BLaER1 (cell line): ENCODE measurements at regions not wholly inside any gene's neighbourhood (a gene's known extent, or its start where the extent isn't known, plus 50 kb on each side); places are given as distances from the start of the nearest gene placed in this dataset.

ENCODE experiments used
- H3K27ac ChIP-seq: shearing (Covaris generic); formaldehyde crosslinking; 2 replicates; pipeline ENCODE4 v1.8.1; 2022
- H3K27me3 ChIP-seq: shearing (Covaris generic); formaldehyde crosslinking; 2 replicates; pipeline ENCODE4 v1.8.1; 2022
- H3K36me3 ChIP-seq: shearing (Covaris generic); formaldehyde crosslinking; 2 replicates; pipeline ENCODE4 v1.8.1; 2022
- H3K4me1 ChIP-seq: shearing (Covaris generic); formaldehyde crosslinking; 2 replicates; pipeline ENCODE4 v1.8.1; 2022
- H3K4me2 ChIP-seq: shearing (Covaris generic); formaldehyde crosslinking; 2 replicates; pipeline ENCODE4 v1.8.1; 2022
- H3K4me3 ChIP-seq: shearing (Covaris generic); formaldehyde crosslinking; 2 replicates; pipeline ENCODE4 v1.8.1; 2022
- H3K9ac ChIP-seq: shearing (Covaris generic); formaldehyde crosslinking; 2 replicates; pipeline ENCODE4 v1.8.1; 2022
- H3K9me3 ChIP-seq: shearing (Covaris generic); formaldehyde crosslinking; 2 replicates; pipeline ENCODE4 v1.8.1; 2022
- H4K20me1 ChIP-seq: shearing (Covaris generic); formaldehyde crosslinking; 2 replicates; pipeline ENCODE4 v1.8.1; 2022
- Cebpa-rat ChIP-seq: shearing (Covaris generic); IDR thresholded peaks from 2 replicates; pipeline ENCODE4 v1.8.1; 2022

GRCh38 chr2:8006181-8006580, 675.7 kb upstream of the ID2 start:
- TF ChIP-seq Cebpa-rat, result no peak
- Histone ChIP-seq H4K20me1 (no peaks in the 10 kb centered on the region), H3K4me1 (peaks cover 57% of the 10 kb centered on the region)

GRCh38 chr2:8006626-8007025, 675.2 kb upstream of the ID2 start:
- H3K4me2 ChIP-seq, result peak overlapping the region; percentile 10; the same call in 1 of the 2 replicates

More at GRCh38 chr2:8006181-8006580, 675.7 kb upstream of the ID2 start:
- no peak overlapping the region for H3K4me3 ChIP-seq
- no peaks in the 10 kb centered on the region for H3K27me3 ChIP-seq
- H3K36me3 ChIP-seq, result no peaks in the 10 kb centered on the region
- peak overlapping the region; percentile 10; the same call in 1 of the 2 replicates for H3K4me2 ChIP-seq
- H3K9me3 ChIP-seq, result no peaks in the 10 kb centered on the region
- H3K9ac ChIP-seq, result no peak overlapping the region
- H3K27ac ChIP-seq, result no peak overlapping the region

GRCh38 chr2:8009010-8009597, 672.8 kb upstream of the ID2 start:
- H3K4me2 ChIP-seq, result no peak overlapping the region

More at GRCh38 chr2:8006626-8007025, 675.2 kb upstream of the ID2 start:
- H3K27me3 ChIP-seq, result no peaks in the 10 kb centered on the region
- no peaks in the 10 kb centered on the region for H4K20me1 ChIP-seq
- TF ChIP-seq Cebpa-rat, result no peak
- H3K27ac ChIP-seq, result no peak overlapping the region
- no peak overlapping the region for H3K9ac ChIP-seq
- H3K4me1 ChIP-seq, result peaks cover 52% of the 10 kb centered on the region
- no peaks in the 10 kb centered on the region for H3K36me3 ChIP-seq
- no peaks in the 10 kb centered on the region for H3K9me3 ChIP-seq
- no peak overlapping the region for H3K4me3 ChIP-seq

GRCh38 chr2:8015848-8016600, 665.8 kb upstream of the ID2 start:
- Histone ChIP-seq H3K4me1 (no peaks in the 10 kb centered on the region), H3K9me3 (no peaks in the 10 kb centered on the region), H3K4me3 (no peak overlapping the region), H3K36me3 (no peaks in the 10 kb centered on the region), H3K4me2 (no peak overlapping the region), H3K27me3 (no peaks in the 10 kb centered on the region), H3K27ac (no peak overlapping the region), H4K20me1 (no peaks in the 10 kb centered on the region), H3K9ac (no peak overlapping the region)
- TF ChIP-seq Cebpa-rat, result no peak

More at GRCh38 chr2:8009010-8009597, 672.8 kb upstream of the ID2 start:
- no peaks in the 10 kb centered on the region for H3K9me3 ChIP-seq
- TF ChIP-seq Cebpa-rat, result no peak
- no peak overlapping the region for H3K27ac ChIP-seq
- H3K4me1 ChIP-seq, result peaks cover 28% of the 10 kb centered on the region
- no peaks in the 10 kb centered on the region for H3K27me3 ChIP-seq
- H3K4me3 ChIP-seq, result no peak overlapping the region
- H3K9ac ChIP-seq, result no peak overlapping the region
- H4K20me1 ChIP-seq, result no peaks in the 10 kb centered on the region
- H3K36me3 ChIP-seq, result no peaks in the 10 kb centered on the region

GRCh38 chr2:8016688-8017087, 665.2 kb upstream of the ID2 start:
- H3K4me3 ChIP-seq, result no peak overlapping the region
- H3K36me3 ChIP-seq, result no peaks in the 10 kb centered on the region
- no peaks in the 10 kb centered on the region for H3K9me3 ChIP-seq
- TF ChIP-seq Cebpa-rat, result no peak
- no peaks in the 10 kb centered on the region for H3K4me1 ChIP-seq
- H3K27me3 ChIP-seq, result no peaks in the 10 kb centered on the region
- no peak overlapping the region for H3K27ac ChIP-seq
- no peak overlapping the region for H3K9ac ChIP-seq
- no peaks in the 10 kb centered on the region for H4K20me1 ChIP-seq
- no peak overlapping the region for H3K4me2 ChIP-seq

GRCh38 chr2:8018956-8019355, 662.9 kb upstream of the ID2 start:
- peaks cover 15% of the 10 kb centered on the region for H3K4me1 ChIP-seq
- H3K9me3 ChIP-seq, result no peaks in the 10 kb centered on the region; the same call in 1 of the 2 replicates
- H3K27me3 ChIP-seq, result no peaks in the 10 kb centered on the region
- H4K20me1 ChIP-seq, result no peaks in the 10 kb centered on the region
- no peak overlapping the region for H3K4me3 ChIP-seq
- H3K9ac ChIP-seq, result no peak overlapping the region
- H3K27ac ChIP-seq, result no peak overlapping the region
- no peak overlapping the region for H3K4me2 ChIP-seq
- no peaks in the 10 kb centered on the region for H3K36me3 ChIP-seq
- TF ChIP-seq Cebpa-rat, result no peak

- Histone ChIP-seq H3K9ac (no peak overlapping the region), H3K4me1 (peaks cover 17% of the 10 kb centered on the region), H4K20me1 (no peaks in the 10 kb centered on the region), H3K27me3 (no peaks in the 10 kb centered on the region), H3K4me2 (no peak overlapping the region), H3K27ac (no peak overlapping the region), H3K36me3 (no peaks in the 10 kb centered on the region), H3K4me3 (no peak overlapping the region), H3K9me3 (no peaks in the 10 kb centered on the region; the same call in 1 of the 2 replicates)
- TF ChIP-seq Cebpa-rat, result no peak
Measured at GRCh38 chr2:8019934-8020333, 661.9 kb upstream of the ID2 start.

GRCh38 chr2:8021921-8022320, 659.9 kb upstream of the ID2 start:
- Histone ChIP-seq H3K9ac (no peak overlapping the region), H3K4me2 (no peak overlapping the region), H3K4me3 (no peak overlapping the region), H3K27ac (no peak overlapping the region), H3K36me3 (no peaks in the 10 kb centered on the region), H3K4me1 (peaks cover 17% of the 10 kb centered on the region), H3K9me3 (no peaks in the 10 kb centered on the region; the same call in 1 of the 2 replicates), H4K20me1 (no peaks in the 10 kb centered on the region), H3K27me3 (no peaks in the 10 kb centered on the region)
- TF ChIP-seq Cebpa-rat, result no peak

- Histone ChIP-seq H3K9me3 (no peaks in the 10 kb centered on the region; the same call in 1 of the 2 replicates), H3K36me3 (no peaks in the 10 kb centered on the region), H3K4me3 (no peak overlapping the region), H3K9ac (no peak overlapping the region), H4K20me1 (no peaks in the 10 kb centered on the region), H3K4me1 (peaks cover 17% of the 10 kb centered on the region), H3K27me3 (no peaks in the 10 kb centered on the region), H3K4me2 (peak overlapping the region; percentile 60), H3K27ac (no peak overlapping the region)
- TF ChIP-seq Cebpa-rat, result no peak
Measured at GRCh38 chr2:8022908-8023640, 658.8 kb upstream of the ID2 start.

- H3K9me3 ChIP-seq, result no peaks in the 10 kb centered on the region; the same call in 1 of the 2 replicates
- no peaks in the 10 kb centered on the region for H3K36me3 ChIP-seq
- no peak overlapping the region for H3K9ac ChIP-seq
- no peak overlapping the region for H3K4me2 ChIP-seq
- H4K20me1 ChIP-seq, result no peaks in the 10 kb centered on the region
- H3K4me3 ChIP-seq, result no peak overlapping the region
- no peak overlapping the region for H3K27ac ChIP-seq
- H3K27me3 ChIP-seq, result no peaks in the 10 kb centered on the region
- peaks cover 17% of the 10 kb centered on the region for H3K4me1 ChIP-seq
- TF ChIP-seq Cebpa-rat, result no peak
Measured at GRCh38 chr2:8024506-8024905, 657.4 kb upstream of the ID2 start.
